GM21723 (cell line): ENCODE measurements at regions not wholly inside any gene's neighbourhood (a gene's known extent, or its start where the extent isn't known, plus 50 kb on each side); places are given as distances from the start of the nearest gene placed in this dataset.
"Not testable (repeated sequence)": the region's sequence is repeated elsewhere in the genome, so short reads cannot be mapped to it uniquely, and the experiment has no call there.

Experiments used
- ATAC-seq: cut with Tn5 transposase; IDR thresholded peaks from one replicate; pipeline ENCODE4 v1.9.1; 2021; ENCODE audit warnings: mild to moderate bottlenecking, moderate library complexity; ENCODE audit not compliant: unreplicated experiment

DNA sequence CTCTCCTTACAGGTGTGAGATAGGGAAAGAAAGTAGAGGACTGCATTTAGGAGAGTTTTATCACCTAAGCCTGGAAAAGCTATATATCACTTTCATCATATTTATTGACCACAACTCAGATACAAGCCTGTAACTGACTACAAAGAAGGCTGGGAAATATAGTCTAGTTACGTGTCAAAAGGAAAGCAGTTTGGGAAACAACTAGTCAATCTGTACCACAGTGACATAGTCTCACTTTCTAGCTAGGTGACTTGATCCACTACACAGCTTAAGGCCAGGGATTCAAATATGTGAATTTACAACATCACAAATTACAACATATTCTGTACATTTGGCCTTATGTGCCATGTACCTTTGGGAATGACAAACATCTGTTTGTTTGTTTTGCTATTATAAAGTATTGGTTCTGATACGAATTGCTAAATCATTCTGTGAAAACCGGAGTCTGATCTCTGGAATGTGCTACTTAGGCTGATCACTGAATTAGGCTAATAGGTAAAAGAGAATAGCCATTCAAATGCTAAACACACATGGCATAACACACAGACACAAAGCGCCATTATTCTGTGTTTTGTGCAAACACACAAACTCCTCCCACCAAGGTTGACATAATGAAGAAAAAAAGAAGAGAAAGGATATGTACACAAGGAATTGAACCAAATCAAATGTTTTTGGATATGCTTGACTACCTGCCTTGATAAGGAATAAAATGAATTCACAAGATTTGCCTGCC, 279.8 kb downstream of the DUSP6 start:
- no peak for ATAC-seq

DNA sequence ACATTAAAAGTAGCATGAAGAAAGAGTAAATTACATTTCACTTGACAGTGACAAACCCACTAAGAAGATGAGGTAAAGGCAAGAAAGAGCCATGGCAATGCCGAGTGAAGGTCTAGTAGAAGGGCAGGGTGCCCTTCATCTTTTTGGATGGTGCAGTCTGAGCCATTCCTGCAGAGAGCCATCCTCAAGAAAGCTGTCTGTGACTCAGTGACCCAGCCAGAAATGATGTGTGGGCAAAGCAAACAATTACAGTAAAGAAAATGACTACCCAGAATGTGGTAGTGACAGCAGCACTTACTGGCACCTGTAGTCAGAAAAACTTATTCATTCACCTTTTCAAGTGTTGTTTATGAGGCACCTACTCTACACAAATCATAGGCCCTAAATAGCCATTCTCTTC, 281.7 kb downstream of the DUSP6 start:
- ATAC-seq: no peak

DNA sequence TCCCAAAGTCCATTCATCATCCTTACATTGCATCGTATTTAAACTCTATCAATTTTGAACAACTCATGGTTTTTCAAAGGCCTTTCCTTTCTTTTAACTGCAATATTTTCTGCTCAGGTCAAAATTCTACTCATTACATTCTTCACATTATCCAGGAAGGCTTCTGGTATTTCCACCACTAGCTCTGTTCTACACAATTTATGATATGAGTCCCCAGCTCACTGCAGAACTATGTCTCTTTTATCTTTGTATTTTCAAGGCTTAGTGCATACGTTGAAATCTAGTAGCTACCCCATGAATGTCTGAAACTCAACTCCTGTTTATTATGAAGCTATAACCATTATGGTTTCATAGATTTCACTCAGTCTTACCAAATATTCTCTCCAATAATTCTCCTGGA, 282.9 kb downstream of the DUSP6 start:
- ATAC-seq: no peak

DNA sequence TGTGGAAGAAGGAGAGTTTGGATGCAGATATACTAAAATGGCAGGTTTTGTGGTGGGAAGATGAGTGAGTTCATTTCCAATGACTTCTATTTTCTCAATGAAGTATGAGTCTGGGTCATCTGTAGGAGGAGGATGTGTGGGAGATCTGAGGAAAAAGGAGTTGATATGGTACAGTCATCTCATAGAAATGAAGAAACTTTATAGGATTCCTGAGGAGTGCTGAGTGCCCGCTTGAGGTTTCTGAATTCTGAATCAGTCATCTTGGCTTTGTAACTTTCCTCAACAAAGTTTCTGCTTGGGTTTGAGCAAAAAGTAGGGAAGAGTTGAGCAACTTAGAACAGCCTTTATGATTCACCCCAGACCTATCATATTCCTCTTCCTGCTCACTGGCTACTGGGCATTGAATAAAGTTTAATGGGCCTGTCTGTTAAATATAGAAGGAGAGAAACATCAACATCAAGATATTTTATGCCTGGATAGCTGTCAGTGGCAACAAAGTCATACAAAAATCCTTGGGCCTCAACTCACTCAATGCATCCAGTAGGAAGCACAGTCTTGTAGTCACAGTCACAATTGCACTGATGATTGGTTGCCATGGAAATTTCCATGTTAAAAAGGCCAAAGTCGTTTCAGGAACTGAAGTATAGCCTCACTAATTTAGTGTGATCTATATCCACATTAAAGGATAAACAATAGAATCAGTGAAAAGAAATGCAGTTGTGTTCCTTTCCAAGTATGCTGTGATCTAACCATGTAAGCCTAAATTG, 284.7 kb downstream of the DUSP6 start:
- no peak for ATAC-seq

DNA sequence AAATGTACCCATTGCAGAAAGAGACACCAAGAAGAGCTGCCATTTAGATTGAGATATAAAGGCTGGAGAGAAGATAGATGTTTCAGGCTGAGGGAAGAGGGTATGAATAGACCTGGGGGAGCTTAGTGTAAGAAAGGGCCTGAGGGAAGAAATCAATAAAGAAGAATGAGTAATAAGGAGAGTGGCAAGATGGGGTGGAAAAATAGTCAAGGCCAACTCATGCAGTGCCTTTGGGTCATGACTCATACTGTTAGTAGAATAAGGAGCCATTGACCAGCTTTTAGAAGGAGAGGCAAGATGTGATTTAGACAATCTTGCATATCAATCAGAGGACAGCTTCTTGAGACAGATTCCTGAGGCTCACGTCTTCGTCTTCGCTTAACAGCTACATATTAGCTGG, 287.5 kb downstream of the DUSP6 start:
- no peak for ATAC-seq

DNA sequence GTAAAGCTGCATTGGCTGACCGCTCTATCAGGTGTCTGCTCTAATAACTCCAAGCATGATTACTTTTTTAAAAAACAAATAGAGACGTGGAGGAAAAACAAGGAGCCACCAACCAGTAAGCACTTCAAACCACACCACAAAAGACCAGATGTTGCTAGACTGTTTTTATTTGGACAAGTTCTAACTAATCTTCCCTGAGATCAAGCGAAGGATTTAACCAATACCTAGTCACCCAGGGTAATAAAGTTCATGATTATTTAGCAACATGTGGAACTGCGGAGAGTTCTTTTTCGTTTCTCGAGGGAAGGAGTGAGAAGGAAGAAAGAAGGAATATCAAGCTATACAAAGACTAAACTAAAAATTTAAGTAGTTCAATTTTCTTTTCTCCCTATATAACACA, 288.1 kb downstream of the DUSP6 start:
- ATAC-seq: no peak

DNA sequence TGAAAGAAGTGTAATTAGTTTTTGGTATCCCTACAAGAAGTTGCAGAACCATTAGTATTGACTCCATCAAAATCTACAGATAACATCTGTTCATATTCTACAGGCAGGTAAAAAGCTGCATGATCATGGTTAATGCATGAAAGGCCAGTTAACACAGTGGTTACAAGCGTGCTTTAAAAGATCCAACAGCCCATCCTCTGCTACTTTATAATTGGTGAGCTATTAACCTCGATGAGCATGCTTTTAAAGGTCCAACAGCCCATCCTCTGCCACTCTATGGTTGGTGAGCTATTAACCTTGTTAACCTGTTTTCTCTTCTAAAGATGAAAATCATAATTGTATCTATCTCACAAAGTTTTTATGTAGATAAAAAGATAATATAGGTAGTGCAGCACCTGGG, 289.3 kb downstream of the DUSP6 start:
- no peak for ATAC-seq

DNA sequence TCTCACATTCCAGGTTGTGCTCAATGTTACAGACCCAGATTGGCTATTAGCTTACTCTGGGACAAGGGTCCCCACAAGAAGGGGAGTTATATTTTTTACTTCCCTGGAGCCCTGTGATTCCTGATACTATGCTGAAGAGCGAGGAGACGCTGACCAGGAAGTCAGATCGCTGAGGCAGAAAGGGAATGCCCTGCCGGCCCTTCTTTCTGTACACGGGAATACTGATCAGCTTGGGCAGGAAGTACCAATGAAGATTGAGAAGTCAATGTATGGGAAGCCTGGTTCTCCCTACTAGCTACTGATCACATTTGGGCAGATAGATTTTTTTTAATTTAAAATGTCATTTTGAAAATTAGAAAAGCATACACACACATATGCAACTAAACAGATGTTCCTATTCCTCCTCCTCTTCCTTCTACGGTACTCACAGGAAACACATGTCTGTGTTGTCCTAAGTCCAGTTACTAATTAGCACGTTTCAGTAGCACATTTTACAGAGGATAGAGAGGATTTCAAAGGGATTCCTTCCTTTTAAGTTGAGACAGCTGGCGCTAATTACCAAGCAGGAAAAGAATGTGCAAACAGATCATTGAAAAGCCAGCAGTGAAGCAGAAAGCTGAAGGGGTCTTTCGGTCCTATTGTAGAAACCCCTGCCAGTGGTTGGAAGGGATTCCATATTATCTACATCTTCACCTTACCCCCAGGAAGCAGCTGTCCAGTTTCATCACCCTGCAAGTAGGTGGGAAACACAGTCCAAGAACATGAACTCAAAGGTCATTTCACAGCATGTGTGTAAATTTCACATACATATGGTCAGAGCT, 292.4 kb downstream of the DUSP6 start:
- ATAC-seq: no peak

DNA sequence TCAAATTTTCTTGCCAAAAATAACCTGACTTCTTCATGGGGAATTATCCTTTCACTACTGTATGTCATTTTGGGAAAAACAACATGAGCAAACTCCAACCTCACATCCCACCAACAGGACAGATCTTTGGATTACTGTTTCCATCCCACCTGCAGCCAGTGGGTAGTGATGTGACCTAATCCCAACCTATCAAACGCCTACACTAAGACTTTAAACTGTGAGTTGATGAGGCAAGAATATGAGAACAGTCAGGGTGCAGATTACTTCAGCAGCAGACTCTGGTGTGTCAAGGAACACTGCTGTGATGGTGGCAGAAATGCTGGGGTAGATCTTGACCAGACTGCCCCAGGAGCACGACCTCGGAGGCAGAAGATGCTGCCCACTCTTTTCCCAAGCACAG, 293.2 kb downstream of the DUSP6 start:
- no peak for ATAC-seq

DNA sequence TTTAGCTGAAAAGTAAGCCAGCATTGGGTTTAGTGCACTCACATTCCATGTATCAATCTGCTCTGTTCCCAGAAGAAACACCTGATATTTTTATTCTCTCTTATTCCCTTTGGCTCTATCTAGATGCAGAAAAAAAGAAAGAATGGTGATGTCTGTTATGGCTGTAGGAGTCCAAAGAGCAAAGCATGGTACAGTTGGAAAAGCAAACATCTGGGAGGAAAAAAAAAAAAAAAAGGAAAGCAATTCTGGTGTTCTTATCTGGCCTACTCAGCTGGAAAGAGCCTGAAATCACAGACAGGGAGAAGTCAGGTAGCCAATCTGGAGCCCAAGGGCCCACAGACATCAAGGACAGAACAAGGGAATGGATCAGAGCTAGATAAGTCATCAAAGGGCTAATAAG, 293.9 kb downstream of the DUSP6 start:
- ATAC-seq: no peak

DNA sequence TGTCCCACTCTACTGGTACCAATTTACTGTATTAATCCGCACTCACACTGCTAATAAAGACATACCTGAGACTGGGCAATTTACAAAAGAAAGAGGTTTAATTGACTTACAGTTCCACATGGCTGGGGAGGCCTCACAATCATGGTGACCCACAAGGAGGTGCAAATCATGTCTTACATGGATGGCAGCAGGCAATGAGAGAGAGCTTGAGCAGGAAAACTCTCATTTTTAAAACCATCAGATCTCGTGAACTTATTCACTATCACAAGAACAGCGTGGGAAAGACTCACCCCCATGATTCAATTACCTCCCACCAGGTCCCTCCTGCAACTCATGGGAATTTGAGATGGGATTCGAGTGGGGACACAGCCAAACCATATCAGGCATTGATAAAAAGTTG, 298.5 kb downstream of the DUSP6 start:
- ATAC-seq: not testable (repeated sequence)

DNA sequence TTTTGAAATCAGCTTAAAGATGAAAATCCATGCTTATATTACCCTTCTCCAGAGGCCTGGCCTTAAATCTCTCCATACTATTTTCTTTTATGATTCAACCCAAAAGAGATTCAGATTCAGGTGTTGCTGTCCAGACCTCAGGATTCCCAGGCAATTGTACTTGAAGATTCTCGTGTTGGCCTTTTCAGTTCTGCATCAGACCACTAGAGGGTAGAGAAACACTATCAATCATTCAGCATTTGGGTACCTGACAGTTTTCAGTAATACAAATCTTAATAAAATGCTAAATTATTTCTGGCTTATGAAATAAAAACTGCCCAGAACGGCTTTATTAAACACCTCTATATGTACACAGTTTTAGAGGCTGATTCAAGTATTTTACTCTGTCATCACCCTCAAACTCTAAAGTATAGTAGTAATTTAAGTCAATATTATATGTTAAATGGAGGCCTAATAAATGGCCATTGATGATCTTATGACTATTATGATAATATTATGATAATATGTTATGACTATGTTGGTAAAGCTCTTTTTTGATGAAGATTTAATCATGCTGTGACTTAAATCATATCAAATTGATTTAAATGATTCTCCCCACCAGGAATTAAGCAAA, 301.1 kb downstream of the DUSP6 start:
- peak; percentile 88 for ATAC-seq

DNA sequence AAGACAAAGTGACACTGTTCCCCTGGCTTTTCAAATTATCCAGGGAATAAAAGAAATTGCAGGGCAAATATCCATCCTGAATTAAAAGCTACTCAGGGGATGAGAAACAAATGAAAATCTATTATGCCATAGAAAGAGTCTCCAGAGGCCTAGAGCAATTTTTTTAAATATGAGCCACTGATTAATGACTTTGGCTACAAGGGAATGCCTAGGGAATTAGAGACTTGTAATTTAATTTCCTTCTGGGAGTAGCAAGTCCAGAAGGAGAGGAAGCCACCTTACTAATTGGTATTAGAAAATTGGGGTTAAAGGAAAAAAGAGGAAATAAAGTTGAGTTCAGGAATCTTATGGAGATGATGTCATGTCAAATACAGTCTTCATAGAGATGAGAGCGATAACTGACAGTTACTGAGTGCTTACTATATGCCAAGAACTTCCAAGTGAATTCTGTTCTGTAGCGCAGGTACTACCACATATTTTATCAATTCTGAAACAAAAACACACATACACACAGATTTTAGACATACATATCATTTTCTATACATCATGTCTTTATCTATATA, 304.4 kb downstream of the DUSP6 start:
- no peak for ATAC-seq

DNA sequence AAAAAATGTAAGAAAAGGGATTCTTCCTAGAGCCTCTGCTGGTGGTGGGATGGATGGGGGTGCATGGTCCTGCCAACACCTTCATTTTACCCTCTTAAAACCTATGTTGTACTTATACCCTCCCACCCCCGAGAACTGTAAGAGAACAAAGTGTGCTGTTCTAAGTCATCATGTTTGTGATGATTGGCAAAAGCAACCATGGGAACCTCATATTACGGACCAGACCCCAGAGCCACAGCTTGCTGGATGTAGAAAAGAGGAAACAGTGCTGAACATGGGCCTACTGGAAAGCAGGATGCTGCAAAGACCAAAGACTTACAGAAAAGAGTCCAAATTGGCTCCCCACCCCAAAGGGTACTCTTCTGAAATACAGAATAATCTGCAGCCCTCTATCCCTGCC, 311.2 kb downstream of the DUSP6 start:
- no peak for ATAC-seq

DNA sequence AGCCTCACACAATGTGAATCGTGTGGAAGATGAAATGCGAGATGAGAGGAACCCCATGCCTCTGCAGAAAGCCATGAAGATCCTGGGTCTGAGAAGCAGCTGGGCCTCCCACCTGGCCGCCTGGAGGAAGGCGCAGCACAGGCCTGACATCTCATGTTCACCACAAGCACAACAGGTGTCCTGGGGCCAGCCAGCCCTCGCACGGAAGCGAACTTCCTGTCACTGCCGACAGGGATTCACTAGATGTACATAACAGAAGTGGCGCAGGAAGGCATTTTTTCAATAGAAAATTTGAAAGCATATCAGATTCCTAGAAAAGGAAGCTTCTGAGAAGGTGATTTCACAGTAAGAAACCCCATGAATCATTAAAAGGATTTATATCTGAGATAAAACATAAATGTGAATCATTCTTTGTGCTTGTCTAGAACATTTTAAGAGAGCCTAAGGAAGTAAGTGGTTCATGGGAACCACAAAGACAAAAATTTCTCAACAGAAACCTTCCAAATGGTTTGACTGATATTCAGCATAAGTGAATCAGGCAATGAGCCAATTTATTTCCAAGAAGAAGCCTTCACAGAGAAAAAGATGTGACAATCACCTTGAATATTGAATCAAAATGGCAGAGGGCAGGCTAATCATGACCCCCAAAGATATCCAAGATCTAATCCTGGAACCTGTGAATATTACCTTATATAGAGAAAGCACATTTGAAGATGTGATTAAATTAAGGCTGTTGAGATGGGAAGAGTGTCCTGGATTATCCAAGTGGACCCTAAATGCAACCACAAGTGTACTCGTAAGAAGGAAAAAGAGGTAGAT, 311.9 kb downstream of the DUSP6 start:
- peak; percentile 99 for ATAC-seq

DNA sequence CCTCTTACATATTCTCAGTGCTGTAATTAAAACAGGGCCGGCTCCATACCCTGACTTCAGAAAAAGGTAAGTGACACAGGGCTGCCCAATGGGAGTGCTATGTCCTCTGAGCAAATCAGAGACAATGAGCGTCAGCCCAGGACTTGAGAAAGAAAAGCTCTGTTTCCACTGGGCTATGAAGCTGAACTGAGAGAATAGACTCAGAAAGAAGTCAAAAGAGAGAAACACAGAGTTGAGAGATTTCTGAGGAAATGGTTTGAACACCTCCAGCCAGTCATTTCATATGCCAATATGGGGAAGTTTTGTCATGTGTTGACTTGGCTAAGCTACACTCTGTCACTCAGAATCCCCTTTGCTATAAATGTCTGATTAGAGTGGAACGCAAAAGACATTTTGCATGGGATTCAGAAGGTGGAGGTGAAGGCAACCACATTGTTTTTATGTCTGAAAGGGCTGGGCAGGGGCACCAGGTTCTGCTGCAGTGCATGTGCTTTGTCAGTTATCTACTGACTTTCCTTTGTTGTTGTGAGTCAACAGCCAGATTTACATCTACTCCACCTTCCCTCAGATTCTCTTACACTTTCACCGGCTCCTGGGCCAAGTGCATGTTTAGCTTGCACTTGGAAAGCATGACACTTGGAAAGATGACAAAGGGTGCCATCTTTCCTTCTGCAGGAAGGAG, 313.3 kb downstream of the DUSP6 start:
- no peak for ATAC-seq

DNA sequence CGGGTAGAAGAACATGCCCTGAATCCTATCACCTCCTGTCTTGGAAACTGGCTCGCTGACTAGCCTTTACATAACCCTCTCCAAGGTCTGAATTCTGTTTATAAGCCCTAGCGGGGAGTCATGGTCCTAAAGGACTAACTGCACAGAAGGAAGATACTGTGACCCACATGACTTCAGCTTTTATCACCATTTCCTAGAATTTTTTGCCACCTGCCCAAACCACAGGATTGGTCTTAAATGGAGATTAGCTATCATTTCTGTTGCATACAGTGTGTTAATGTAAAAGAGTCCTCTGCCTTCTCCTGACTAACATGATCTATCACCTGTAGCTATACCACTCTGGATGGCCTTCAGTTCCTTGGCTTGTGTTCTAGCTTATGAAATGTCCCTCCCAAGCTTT, 319.2 kb downstream of the DUSP6 start:
- no peak for ATAC-seq

DNA sequence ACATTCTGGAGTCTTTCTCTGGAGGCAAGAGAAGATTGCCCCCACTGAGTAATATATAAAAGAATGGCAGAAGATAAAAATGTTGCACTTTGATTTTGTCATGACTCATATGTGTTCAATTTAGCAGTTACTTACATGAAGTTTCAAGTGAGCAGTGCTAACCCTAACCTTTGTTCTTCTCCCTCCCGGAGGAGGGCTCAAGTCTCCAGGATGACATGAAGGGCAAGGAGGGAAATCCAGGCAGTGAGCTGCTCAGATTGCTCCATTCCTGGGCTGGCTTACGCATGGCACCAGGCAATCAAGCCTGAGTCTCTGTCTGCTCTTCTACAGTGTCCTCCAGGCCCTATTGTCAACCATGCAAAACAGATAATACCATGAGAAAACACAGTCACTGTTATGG, 322.3 kb downstream of the DUSP6 start:
- no peak for ATAC-seq

DNA sequence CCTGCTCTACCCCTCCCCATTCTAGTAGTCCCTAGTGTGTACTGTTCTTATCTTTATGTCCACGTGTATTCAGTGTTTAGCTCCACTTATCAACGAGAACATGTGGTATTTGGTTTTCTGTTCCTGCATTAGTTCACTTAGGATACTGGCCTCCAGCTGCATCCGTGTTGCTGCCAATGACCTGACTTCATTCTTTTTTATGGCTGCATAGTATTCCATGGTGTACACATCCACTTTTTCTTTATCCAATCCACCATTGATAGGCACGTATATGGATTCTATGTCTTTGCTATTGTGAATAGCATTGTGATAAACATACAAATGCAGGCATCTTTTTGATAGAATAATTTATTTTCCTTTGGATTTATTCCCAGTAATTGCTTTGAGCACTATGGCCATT, 327.7 kb downstream of the DUSP6 start:
- no peak for ATAC-seq

DNA sequence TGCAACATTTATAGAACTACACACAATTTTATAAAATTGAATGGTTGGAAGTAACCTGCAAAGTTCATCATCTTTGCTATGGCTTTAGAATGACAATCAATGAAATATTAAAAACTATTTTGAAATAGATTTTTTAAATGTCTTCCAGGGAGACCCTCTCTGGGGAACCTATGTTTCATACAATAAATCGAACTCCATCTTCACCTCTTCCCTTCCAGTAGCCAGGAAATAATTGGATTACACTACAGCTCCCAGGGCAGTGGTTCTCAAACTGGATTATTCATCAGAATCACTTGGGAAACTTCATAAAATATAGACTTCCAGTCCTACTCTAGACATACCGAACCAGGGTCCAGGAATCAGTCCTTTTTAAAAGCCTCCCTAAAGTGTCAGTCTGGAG, 328.4 kb downstream of the DUSP6 start:
- no peak for ATAC-seq
